GM12891 (cell line): ENCODE measurements at regions not wholly inside any gene's neighbourhood (a gene's known extent, or its start where the extent isn't known, plus 50 kb on each side); places are given as distances from the start of the nearest gene placed in this dataset.

Experiments
- POLR2A ChIP-seq: IDR thresholded peaks from 2 replicates; pipeline ENCODE4 v1.6.1; 2011; ENCODE audit warnings: low read depth, low read length, control low read depth
- TAF1 ChIP-seq: IDR thresholded peaks from 2 replicates; pipeline ENCODE4 v1.6.1; 2011; ENCODE audit warnings: low read depth, low read length, control low read depth

DNA sequence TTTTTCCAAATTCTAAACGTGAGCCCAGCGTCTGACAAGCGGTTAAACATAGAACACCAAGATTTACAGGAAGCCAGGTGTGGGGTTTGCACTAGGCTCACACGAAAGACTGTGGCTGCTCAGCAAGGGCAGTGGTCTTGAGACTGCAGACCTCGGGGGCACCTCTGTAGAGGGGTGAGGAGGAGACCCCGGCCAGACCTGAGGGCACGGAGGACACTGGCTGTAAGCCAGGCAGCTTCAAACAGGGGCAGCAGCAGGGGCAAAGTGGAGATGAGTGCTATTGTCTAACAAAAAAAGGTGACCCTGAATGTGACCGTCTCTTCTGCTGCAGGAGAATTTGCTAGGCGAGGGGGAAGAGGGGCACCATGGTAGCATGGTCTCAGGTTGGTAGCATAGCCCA, 140.3 kb downstream of the CYP26B1 start:
- no peak for TF ChIP-seq TAF1
- TF ChIP-seq POLR2A: no peak
